GM12892 (cell line): ENCODE measurements at regions not wholly inside any gene's neighbourhood (a gene's known extent, or its start where the extent isn't known, plus 50 kb on each side); places are given as distances from the start of the nearest gene placed in this dataset.

Source experiments
- POLR2A ChIP-seq: IDR thresholded peaks from 2 replicates; pipeline ENCODE4 v1.6.1; 2011; ENCODE audit warnings: low read depth, low read length, control low read depth
- TAF1 ChIP-seq: IDR thresholded peaks from 2 replicates; pipeline ENCODE4 v1.6.1; 2011; ENCODE audit warnings: low read depth, mild to moderate bottlenecking, control low read depth, low read length, borderline replicate concordance

GRCh38 chr9:129231759-129232158 is 53.7 kb upstream of the IER5L start:
- TF ChIP-seq POLR2A (no peak), TAF1 (no peak)
